ENCODE measurements at regions not wholly inside any gene's neighbourhood (a gene's known extent, or its start where the extent isn't known, plus 50 kb on each side); places are given as distances from the start of the nearest gene placed in this dataset.

GRCh38 chr19:5269279-5269678 lies 71.3 kb downstream of the PTPRS start:
- H3K36me3 Mint-ChIP-seq, result no peaks in the 10 kb centered on the region
- H3K4me1 Mint-ChIP-seq, result no peaks in the 10 kb centered on the region
- no peak for ATAC-seq (ENCODE audit: low read depth)
- H3K4me3 Mint-ChIP-seq, result no peak overlapping the region
- DNase-seq, result no peak
- no peaks in the 10 kb centered on the region for H3K9me3 Mint-ChIP-seq
- no peaks in the 10 kb centered on the region for H3K27me3 Mint-ChIP-seq
- H3K27ac Mint-ChIP-seq, result no peak overlapping the region
- POLR2A ChIA-PET, result no interaction called here

GRCh38 chr19:5268801-5269200 lies 71.8 kb downstream of the PTPRS start:
- no peak overlapping the region for H3K4me3 Mint-ChIP-seq
- DNase-seq (no peak), ATAC-seq (ENCODE audit: low read depth) (no peak)
- no peaks in the 10 kb centered on the region for H3K4me1 Mint-ChIP-seq
- no peaks in the 10 kb centered on the region for H3K9me3 Mint-ChIP-seq
- H3K27ac Mint-ChIP-seq, result no peak overlapping the region
- POLR2A ChIA-PET, result no interaction called here
- no peaks in the 10 kb centered on the region for H3K36me3 Mint-ChIP-seq
- H3K27me3 Mint-ChIP-seq, result no peaks in the 10 kb centered on the region

- Mint-ChIP-seq H3K36me3 (no peaks in the 10 kb centered on the region), H3K9me3 (no peaks in the 10 kb centered on the region), H3K27me3 (no peaks in the 10 kb centered on the region), H3K4me1 (no peaks in the 10 kb centered on the region), H3K4me3 (no peak overlapping the region), H3K27ac (no peak overlapping the region)
- POLR2A ChIA-PET, result no interaction called here
- no peak for ATAC-seq (ENCODE audit: low read depth)
- DNase-seq, result no peak
Measured at GRCh38 chr19:5265260-5265659, 75.4 kb downstream of the PTPRS start.

DNA sequence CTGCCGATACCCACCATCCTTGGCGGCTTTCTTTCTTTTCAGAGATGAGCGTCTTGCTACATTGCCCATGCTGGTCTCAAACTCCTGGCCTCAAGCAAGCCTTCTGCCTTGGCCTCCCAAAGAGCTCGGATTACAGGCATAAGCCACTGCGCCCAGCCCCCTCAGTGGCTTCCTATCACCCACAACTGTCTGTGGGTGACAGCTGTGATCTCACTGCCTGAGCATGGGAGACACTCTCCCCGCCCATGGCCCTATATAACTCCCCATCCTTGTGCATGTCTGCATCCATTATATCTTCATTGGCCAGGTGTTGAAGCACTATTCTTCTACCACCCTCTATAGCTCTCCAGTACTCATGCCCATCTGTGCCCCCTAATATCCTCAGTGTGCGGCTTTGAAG lies 76.2 kb downstream of the PTPRS start:
- ATAC-seq (ENCODE audit: low read depth), result no peak
- H3K27me3 Mint-ChIP-seq, result no peaks in the 10 kb centered on the region
- DNase-seq, result no peak
- H3K9me3 Mint-ChIP-seq, result no peaks in the 10 kb centered on the region
- no peaks in the 10 kb centered on the region for H3K36me3 Mint-ChIP-seq
- H3K4me1 Mint-ChIP-seq, result no peaks in the 10 kb centered on the region
- H3K4me3 Mint-ChIP-seq, result no peak overlapping the region
- POLR2A ChIA-PET, result interaction anchor here (0.5 kb wide), 1 partner anchor 64 kb away, joined by 4 read pairs; no protein-coding TSS in a partner anchor
- H3K27ac Mint-ChIP-seq, result no peak overlapping the region

DNA sequence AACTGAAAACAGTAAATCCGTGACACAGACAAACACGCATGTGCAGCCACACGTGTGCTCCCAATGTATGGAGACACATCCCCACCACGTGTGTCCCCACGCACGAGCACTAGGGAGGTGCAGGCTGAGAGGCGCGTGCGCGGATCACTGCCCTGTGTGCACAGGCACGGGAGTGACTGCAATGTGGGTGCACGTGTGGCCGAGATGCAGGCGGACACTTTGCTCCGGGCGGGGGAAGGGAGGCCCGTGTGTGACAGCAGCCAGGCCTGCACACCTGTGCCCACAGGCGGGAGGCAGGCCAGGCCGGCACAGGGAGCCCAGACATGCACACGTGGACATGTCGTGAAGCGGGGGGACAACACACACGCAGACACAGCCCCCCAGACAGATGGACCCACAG lies 77.0 kb downstream of the PTPRS start:
- POLR2A ChIA-PET, result no interaction called here
- no peak for ATAC-seq (ENCODE audit: low read depth)

GRCh38 chr19:5262721-5263120 lies 77.9 kb downstream of the PTPRS start:
- DNase-seq, result no peak
- Mint-ChIP-seq H3K36me3 (no peaks in the 10 kb centered on the region), H3K27ac (no peak overlapping the region), H3K4me1 (no peaks in the 10 kb centered on the region), H3K4me3 (no peak overlapping the region), H3K9me3 (no peaks in the 10 kb centered on the region), H3K27me3 (no peaks in the 10 kb centered on the region)
- POLR2A ChIA-PET, result no interaction called here
- no peak for ATAC-seq (ENCODE audit: low read depth)

More for the DNA sequence above, 77.0 kb downstream of the PTPRS start:
- Mint-ChIP-seq H3K9me3 (no peaks in the 10 kb centered on the region), H3K27ac (no peak overlapping the region), H3K4me3 (no peak overlapping the region), H3K36me3 (no peaks in the 10 kb centered on the region), H3K27me3 (no peaks in the 10 kb centered on the region), H3K4me1 (no peaks in the 10 kb centered on the region)
- DNase-seq, result no peak

DNA sequence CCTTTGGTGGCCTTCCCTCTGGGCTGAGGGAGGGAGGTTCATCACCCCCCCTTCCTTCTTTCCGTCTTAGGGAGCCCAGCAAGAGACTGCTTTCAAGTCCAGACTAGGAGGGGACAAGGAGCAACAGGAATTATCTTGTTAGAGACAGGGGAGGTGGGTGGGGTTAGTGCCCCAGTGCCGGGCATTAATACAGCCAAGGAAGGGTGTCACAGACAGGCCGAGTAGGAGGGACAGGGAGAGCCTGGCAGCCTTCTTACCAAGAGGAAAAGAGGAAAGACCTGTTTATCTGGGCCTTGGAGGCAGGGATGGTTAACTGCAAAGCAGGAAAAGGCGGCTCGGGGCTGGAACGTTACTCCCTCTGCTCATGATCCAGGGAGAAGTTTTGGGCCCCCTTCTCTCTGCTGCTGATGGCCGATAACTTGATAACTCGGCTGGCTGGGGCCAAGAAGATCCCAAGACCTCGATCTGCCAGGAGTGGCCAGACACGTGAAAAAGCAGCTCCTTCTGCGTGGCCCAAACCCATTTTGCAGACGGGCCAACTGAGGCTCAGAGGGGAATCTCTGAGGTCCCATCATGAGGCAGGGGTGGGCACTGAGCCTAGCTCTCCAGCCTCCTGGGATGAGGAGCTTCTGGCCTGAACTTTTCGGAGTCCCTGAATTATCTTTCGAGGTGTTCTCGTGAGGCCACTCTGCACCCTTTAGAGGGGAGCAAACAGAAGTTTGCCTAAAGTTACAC lies 79.3 kb downstream of the PTPRS start:
- Mint-ChIP-seq H3K27ac (no peak overlapping the region), H3K36me3 (no peaks in the 10 kb centered on the region), H3K27me3 (no peaks in the 10 kb centered on the region), H3K4me3 (no peak overlapping the region), H3K9me3 (peaks cover 3% of the 10 kb centered on the region), H3K4me1 (no peaks in the 10 kb centered on the region)
- DNase-seq, result no peak
- ATAC-seq (ENCODE audit: low read depth), result no peak
- POLR2A ChIA-PET, result no interaction called here

DNA sequence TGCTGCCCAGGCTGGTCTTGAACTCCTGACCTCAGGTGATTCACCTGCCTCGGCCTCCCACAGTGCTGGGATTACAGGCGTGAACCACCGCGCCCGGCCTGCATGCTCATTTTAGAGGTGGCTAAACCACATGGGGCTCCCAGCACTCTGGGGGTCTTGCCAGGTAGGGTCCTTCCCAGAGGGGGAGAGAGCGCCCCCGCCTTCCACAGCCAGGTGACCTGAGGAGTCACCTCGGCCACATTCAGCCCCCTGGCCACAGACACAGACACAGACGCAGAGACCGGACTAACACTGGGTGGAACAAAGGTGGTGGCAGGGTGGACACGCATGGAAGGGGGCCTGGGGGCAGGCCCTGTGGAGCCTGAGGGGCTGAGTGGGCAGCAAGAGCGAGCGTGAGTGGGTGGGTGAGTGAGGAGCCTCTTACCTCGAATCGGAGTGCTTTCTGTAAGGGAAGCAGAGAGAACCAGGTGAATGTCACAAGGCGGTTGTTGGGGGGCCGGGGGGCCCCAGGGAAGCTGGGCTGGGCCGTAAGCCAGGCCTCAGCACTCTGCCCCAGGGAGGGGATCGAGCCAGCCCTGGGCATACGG lies 80.1 kb downstream of the PTPRS start:
- Mint-ChIP-seq H3K36me3 (no peaks in the 10 kb centered on the region), H3K27ac (no peak overlapping the region), H3K4me3 (no peak overlapping the region), H3K4me1 (no peaks in the 10 kb centered on the region), H3K27me3 (no peaks in the 10 kb centered on the region), H3K9me3 (peaks cover 3% of the 10 kb centered on the region)
- ATAC-seq (ENCODE audit: low read depth) (no peak), DNase-seq (no peak)
- POLR2A ChIA-PET, result no interaction called here

DNA sequence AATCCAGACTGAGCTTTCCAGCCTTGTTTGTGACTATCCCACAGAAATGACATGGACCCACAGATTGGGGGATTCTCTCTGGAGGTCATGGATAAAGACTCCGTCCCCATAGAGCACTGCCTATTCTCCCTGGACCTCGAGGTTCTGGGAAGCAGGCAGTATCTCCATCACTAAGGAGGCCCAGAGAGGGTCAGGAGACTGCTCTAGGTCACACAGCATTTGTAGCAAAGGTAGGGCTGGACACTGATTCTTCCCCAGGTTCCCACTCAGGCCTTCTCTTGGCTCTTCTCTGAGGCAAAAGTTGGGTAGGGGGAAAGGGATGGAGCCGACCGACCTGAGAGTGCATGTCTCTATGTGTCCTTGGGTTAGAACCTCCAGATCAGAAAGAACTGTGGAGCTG lies 80.9 kb downstream of the PTPRS start:
- Mint-ChIP-seq H3K9me3 (peaks cover 6% of the 10 kb centered on the region), H3K4me1 (no peaks in the 10 kb centered on the region), H3K36me3 (peaks cover 3% of the 10 kb centered on the region), H3K4me3 (no peak overlapping the region), H3K27ac (no peak overlapping the region), H3K27me3 (no peaks in the 10 kb centered on the region)
- ATAC-seq (ENCODE audit: low read depth), result no peak
- no peak for DNase-seq
- POLR2A ChIA-PET, result no interaction called here

GRCh38 chr19:5257155-5258045 lies 83.2 kb downstream of the PTPRS start:
- DNase-seq (no peak), ATAC-seq (ENCODE audit: low read depth) (no peak)
- H3K27ac Mint-ChIP-seq, result no peak overlapping the region
- no peak overlapping the region for H3K4me3 Mint-ChIP-seq
- H3K36me3 Mint-ChIP-seq, result peaks cover 4% of the 10 kb centered on the region
- POLR2A ChIA-PET, result no interaction called here
- no peaks in the 10 kb centered on the region for H3K4me1 Mint-ChIP-seq
- H3K27me3 Mint-ChIP-seq, result no peaks in the 10 kb centered on the region
- peaks cover 9% of the 10 kb centered on the region for H3K9me3 Mint-ChIP-seq

DNA sequence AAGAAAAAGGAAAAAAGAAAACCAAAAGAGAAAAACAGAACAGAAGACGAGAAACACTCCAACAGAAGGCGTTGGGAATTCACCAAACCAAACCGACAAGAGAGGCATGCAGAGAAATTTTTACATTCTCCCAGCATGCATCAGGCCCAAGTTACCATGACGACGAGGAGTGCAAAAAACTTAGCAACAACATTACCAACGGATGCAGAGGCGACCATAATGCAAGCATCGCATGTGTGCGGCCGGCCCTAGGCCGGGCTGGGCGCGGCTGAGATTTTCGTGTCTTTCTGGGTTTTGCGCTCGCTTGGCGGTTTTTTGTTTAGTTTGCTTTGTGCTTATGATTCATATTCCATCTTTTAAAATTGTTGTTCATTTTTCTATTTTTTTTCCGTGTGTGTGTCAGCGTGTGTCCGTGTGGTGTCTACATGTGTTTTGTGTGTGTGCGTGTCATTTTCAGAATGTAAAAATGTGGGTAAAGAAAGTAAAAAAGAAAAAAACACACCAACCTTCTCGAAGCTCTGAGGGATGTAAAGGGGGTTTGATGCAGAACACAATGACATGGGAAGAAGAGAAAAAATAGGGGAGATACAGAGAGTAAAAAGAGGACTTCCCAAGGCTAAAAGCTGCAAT lies 84.9 kb downstream of the PTPRS start:
- Mint-ChIP-seq H3K36me3 (peaks cover 4% of the 10 kb centered on the region), H3K27ac (no peak overlapping the region), H3K4me1 (no peaks in the 10 kb centered on the region), H3K9me3 (peaks cover 9% of the 10 kb centered on the region), H3K4me3 (no peak overlapping the region), H3K27me3 (no peaks in the 10 kb centered on the region)
- ATAC-seq (ENCODE audit: low read depth) (no peak), DNase-seq (no peak)
- POLR2A ChIA-PET, result no interaction called here

DNA sequence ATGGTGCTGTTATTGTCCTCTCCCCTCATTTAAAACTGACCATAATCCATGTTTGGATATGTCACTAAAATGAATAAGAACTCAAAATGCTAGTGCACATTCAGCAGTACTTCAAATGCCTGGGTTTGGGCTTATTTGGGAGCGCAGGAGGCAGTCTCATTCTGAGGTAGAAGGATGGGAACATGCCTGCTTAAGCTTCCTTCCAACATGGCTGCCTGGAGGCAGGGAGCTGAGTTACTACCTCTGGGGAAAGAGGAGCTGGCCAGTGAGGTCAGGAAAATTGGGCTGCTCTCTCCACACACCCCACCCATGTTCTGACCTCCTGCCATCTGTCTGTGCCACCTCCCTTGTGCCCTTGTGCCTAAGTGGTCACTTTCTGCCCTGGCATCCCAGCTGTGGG lies 85.7 kb downstream of the PTPRS start:
- Mint-ChIP-seq H3K27me3 (no peaks in the 10 kb centered on the region), H3K4me3 (no peak overlapping the region), H3K27ac (no peak overlapping the region), H3K36me3 (peaks cover 4% of the 10 kb centered on the region), H3K4me1 (no peaks in the 10 kb centered on the region), H3K9me3 (peaks cover 9% of the 10 kb centered on the region)
- POLR2A ChIA-PET, result no interaction called here
- ATAC-seq (ENCODE audit: low read depth) (no peak), DNase-seq (no peak)

DNA sequence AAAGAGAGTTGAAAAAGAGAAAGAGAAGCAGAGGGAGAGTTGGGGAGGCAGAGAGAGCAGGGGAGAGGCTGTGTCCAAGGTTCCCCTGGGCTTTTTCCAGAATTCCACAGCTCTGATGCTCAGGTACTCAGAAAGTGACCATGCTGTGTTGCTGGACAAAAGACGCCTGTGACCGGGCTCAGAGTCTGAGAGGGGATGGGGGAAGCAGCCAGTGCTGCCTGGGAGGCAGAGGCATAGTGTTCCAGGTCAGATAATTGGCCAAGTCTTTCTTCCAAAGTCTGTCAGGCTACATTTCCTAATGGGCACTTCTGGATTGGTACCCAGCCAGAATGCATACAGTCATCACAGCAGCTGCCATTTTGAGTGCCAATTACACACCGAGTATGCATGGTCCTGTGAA lies 86.1 kb downstream of the PTPRS start:
- no peak overlapping the region for H3K27ac Mint-ChIP-seq
- H3K36me3 Mint-ChIP-seq, result peaks cover 4% of the 10 kb centered on the region
- H3K4me3 Mint-ChIP-seq, result no peak overlapping the region
- peaks cover 9% of the 10 kb centered on the region for H3K9me3 Mint-ChIP-seq
- H3K27me3 Mint-ChIP-seq, result no peaks in the 10 kb centered on the region
- ATAC-seq (ENCODE audit: low read depth) (no peak), DNase-seq (no peak)
- POLR2A ChIA-PET, result no interaction called here
- H3K4me1 Mint-ChIP-seq, result no peaks in the 10 kb centered on the region

Data from activated naive CD8-positive, alpha-beta T cell treated with anti-CD3 and anti-CD28 coated beads, Interleukin-2, amount 10 ng/mL, durations not matched to agents 7 days and 5 days (primary cell).